Left renal pelvis (tissue), 4 donors: ENCODE measurements at regions not wholly inside any gene's neighbourhood (a gene's known extent, or its start where the extent isn't known, plus 50 kb on each side); places are given as distances from the start of the nearest gene placed in this dataset.

Experiments
- DNase-seq, 4 donors: peaks; one replicate each; pipeline ENCODE4 v3.0.0-alpha.2; 2013; ENCODE audit warnings: low read depth in 4 of 4, low spot score in 3 of 4

- no peak for DNase-seq
Measured at GRCh38 chr14:58833634-58834378, 196.0 kb downstream of the DACT1 start.

DNA sequence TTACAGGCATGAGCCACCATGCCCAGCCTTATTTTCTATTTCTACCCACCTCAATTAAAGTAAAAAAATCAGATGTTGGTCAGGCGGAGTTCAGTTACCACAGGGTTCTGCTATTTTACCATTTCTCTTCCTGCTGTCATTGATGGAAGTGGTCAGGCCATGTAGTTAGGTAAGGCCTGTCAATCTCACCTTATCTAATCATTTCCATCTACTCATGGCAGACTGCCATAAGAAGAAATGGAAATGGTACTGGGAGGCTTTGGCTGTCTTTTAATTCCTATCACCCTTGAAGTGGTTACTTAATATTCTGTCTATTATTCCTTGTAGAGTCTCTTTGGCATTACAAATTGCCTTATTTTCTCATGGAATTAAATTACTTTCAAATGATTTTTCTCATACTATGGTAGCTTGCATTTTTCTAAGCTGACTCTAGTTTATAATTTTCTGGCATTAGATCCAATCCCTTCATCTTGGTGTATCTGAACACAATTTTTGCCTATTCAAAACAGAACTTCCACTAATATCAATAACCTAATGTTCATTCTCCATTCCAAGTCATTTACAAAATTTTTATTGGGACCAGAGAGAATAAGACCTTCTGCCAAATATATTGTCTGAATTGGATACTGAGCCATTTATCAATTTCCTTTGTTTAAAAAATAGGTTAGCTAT, 198.7 kb downstream of the DACT1 start:
- DNase-seq = no peak

GRCh38 chr14:58839233-58839632, 201.5 kb downstream of the DACT1 start:
- no peak for DNase-seq

DNA sequence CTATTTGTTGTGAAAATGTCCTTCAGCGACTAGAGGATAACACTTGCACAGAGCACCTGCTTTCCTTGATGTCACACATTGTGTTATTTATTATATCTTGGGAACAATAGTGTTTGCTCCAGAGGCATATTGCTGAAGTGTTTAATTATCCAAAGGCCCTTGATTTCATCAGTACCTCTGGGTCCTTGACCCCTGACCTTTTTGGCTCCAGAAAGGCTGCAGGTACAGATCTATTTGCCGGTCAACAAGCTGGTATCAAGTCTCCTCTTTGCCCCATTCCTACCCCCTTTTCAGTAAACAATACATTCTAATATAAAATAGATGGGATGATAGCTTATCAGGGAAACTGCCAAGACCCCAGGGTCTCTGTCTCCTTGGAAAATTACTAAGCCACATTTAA, 206.8 kb downstream of the DACT1 start:
- no peak for DNase-seq

DNA sequence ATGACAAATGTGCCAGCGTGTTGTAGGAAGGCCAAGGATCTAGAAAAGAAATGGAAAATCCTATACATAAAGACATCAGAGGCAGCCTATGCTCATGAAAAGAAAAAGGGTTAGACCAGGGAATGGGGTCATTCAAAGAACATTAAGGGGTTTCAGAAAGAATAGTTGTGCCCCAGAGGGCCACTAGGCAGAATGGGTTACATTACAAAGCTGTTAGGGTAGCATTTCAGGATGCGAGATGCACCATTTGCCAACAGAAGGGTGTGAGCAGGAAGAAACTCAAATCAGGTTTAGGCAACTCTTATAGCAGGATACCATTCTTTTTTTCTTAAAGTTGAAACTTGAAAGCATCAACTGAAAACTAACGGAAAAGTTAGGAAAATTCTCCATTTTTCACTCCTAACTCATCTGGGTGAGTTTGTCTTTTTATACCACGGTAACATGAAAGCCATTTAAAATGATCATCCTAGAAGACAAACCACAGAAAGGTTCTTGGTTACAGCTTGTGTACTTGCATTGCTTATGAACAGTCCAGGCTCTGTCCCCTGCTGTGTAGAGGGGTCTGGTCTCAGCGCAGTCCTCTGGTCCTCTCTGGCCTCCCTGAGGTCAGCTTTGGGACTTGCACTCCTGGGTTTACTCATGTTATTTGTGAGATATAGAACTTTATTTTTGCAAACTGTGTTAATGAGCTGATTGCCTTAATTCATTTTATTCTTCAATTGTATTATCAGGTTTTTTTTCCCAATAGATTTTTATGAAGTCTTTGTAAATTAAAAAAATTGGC, 209.1 kb downstream of the DACT1 start:
- no peak for DNase-seq

DNA sequence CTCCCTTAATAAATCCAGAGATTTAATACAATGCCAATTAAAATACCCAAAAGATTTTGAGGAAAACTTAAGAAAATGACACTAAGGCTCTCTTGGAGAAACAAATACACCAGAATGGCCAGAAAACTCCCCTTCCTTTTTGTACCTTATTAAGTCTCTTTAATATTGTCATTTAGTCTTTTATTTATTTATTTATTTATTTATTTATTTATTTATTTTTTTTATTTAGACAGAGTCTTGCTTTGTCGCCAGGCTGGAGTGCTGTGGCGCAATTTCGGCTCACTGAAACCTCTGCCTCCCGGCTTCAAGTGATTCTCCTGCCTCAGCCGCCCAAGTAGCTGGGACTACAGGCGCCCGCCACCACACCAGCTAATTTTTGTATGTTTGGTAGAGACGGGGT, 210.6 kb downstream of the DACT1 start:
- DNase-seq = no peak

DNA sequence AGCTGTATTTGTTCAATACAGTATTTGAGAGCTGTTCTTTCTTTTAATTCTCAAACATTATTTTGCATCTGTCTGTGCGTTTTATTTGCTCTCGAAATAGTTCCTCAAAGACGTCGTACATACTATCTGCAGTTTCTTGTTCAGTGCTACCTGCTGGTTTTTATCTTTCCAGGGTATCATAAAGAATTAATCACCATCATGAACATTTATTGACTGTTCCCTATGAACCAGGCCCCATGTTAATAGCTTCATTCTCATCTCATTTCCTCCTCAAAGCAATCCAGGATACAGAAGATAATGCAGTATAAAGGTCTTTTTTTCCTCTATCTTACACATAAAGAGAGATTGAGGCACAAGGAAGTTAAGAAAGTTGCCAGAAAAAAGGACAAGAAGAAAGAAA, 211.8 kb downstream of the DACT1 start:
- DNase-seq = no peak

GRCh38 chr14:58850011-58850410, 212.2 kb downstream of the DACT1 start:
- no peak for DNase-seq

DNA sequence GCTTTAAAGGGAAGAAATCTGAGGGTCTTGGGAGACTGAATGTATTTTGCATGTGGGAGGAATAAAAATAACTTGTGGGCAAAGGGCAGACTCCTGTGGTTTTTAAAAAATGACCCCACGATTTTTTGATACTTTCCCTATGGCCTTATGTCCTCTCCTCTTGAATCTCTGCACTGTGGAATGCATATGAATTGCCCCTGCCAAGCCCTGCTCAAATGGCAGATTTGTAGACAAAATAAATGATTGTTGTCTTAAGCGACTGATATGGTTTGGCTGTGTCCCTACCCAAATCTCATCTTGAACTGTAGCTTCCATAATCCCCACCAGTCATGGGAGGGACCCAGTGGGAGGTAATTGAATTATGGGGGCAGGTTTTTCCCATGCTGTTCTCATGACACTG, 223.8 kb downstream of the DACT1 start:
- DNase-seq = no peak

- DNase-seq = no peak
Measured at GRCh38 chr14:58862416-58863160, 224.8 kb downstream of the DACT1 start.

DNA sequence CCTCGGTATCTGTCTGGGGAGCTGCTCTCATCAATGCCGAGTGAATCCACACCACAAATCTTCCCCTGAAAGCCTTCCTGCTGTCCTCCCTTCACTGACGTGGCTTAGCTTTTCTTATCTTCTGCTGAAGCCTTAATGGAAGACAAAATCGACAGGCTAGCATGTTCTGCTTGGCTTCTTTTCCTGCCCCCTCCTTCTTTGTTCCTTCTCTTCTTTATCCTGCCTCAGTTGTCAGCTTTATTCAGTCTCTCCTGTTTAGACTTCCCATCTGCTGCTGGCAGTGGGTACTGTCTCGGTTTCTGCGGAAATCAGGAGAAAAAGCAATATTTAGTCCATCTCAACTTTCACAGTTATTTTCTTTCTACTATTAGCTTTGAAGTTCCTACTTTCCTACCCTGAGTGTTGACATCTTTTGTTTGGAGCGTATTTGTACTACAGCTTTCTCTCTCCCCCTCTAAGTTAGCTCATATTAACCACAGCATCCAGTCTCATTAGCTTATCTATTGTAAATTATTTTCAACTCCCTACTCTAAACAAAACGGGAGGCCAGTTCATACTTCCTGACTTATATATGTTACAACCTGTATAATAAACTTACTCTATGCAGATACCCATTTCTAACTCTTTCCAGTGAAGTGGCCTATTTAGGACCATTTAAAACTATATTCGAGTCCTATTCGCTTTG, 226.0 kb downstream of the DACT1 start:
- DNase-seq = no peak

- peak; percentile 59 to 74 (median 66) for DNase-seq
Measured at GRCh38 chr14:58864751-58865513, 227.2 kb downstream of the DACT1 start.

GRCh38 chr14:58865514-58866281, 227.9 kb downstream of the DACT1 start:
- DNase-seq = no peak

DNA sequence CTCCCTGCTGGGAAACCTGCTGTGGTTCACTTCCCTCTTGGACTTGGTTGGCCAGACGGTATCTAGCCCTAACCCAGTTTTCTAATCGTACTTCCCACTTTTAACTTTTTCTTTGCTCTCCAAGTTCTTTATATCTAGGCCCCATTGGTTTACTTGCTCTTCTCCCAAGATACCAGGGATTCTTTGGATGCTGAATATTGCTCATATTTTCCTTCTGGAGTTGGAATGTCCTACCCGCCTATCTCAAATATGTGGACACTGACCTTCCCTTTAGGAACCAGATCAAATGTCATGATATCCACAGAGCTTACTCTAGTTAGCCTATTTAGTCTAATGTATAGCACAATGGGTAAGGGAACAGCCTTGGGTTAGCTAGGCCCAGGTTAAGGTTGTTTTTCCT, 228.6 kb downstream of the DACT1 start:
- DNase-seq = no peak

DNA sequence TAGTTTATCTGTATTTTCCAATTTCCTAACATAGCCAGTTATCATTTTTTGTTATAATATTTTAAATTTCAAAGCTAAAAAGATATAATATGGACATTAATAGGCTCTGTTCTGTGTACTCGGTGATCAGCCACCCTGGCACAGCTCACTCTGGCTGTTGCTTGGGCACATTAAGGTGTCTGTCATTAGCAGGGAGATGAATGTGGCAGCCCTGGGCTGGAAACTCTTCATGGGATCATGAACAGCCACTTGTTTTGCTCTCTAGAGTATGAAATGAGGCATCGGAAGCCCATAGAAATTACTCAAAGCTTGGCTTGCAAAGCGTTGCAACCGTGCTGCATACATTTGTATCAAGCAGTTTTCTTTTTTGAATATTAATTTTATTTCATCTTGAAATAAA, 233.2 kb downstream of the DACT1 start:
- DNase-seq = no peak

- no peak for DNase-seq
Measured at GRCh38 chr14:58871573-58871972, 233.8 kb downstream of the DACT1 start.

DNA sequence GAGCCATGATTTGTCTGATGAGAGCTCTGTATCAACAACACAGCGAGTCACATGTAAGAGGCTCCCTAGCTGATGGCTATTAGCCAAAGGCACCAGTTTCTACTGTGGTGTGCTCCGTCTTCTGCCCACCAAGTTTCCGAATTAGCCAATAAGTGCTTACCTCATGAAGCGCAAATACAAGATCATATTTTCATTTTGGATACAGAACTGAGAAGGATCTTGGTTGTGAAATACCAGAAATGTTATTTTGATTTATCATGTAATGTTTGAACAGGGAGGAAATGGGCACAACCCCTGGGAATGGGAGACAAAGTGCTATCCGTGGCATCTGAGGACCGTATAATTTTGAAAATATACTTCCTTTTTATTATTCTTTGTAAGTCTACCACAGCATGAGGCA, 234.3 kb downstream of the DACT1 start:
- no peak for DNase-seq

- DNase-seq = no peak
Measured at GRCh38 chr14:58873228-58873953, 235.6 kb downstream of the DACT1 start.
